Activated T-helper 2 cell treated with anti-CD3 and anti-CD28 coated beads, Interferon-gamma antibody, Interleukin-2, Interleukin-4, amounts not matched to agents 10 μg/mL and 5 μg/mL and 100 μg/mL, durations not matched to agents 14 hours and 24 hours and 36 hours (primary cell): ENCODE measurements at regions not wholly inside any gene's neighbourhood (a gene's known extent, or its start where the extent isn't known, plus 50 kb on each side); places are given as distances from the start of the nearest gene placed in this dataset.
"Not testable (repeated sequence)": the region's sequence is repeated elsewhere in the genome, so short reads cannot be mapped to it uniquely, and the experiment has no call there.

ENCODE experiments used
- DNase-seq: peaks from one replicate; pipeline ENCODE4 v3.0.0; 2021; ENCODE audit warnings: low spot score
- H3K27ac Mint-ChIP-seq: one replicate; pipeline ENCODE4 v1.8.0; 2021; ENCODE audit warnings: mixed read lengths
- H3K27me3 Mint-ChIP-seq: one replicate; pipeline ENCODE4 v1.8.0; 2021; ENCODE audit warnings: low read depth, mixed read lengths
- H3K36me3 Mint-ChIP-seq: one replicate; pipeline ENCODE4 v1.8.0; 2021; ENCODE audit warnings: low read depth, mixed read lengths
- H3K4me1 Mint-ChIP-seq: one replicate; pipeline ENCODE4 v1.8.0; 2021; ENCODE audit warnings: low read depth, mixed read lengths
- H3K4me3 Mint-ChIP-seq: one replicate; pipeline ENCODE4 v1.8.0; 2021; ENCODE audit warnings: low read depth, mild to moderate bottlenecking, moderate library complexity, mixed read lengths
- H3K9me3 Mint-ChIP-seq: one replicate; pipeline ENCODE4 v1.8.0; 2021; ENCODE audit warnings: mixed read lengths
- intact Hi-C: fragments of 100-400 bp; cut with micrococcal nuclease; formaldehyde crosslinking; loops from one replicate; pipeline ENCODE4 v1.15.1; 2023

GRCh38 chr11:129712486-129713240 lies 103.0 kb upstream of the TMEM45B start:
- intact Hi-C loops, H3K9me3 Mint-ChIP-seq, H3K27me3 Mint-ChIP-seq, H3K36me3 Mint-ChIP-seq, H3K27ac Mint-ChIP-seq, DNase-seq, H3K4me3 Mint-ChIP-seq, H3K4me1 Mint-ChIP-seq: not testable (repeated sequence)

- Mint-ChIP-seq H3K27me3 (peaks cover 4% of the 10 kb centered on the region), H3K4me3 (no peak overlapping the region), H3K9me3 (no peaks in the 10 kb centered on the region), H3K36me3 (no peaks in the 10 kb centered on the region), H3K27ac (no peak overlapping the region), H3K4me1 (peaks cover 3% of the 10 kb centered on the region)
- intact Hi-C loops: no loop called here
- no peak for DNase-seq
Measured at GRCh38 chr11:129719037-129719436, 96.6 kb upstream of the TMEM45B start.

- no peak overlapping the region for H3K4me3 Mint-ChIP-seq
- H3K9me3 Mint-ChIP-seq: no peaks in the 10 kb centered on the region
- peaks cover 3% of the 10 kb centered on the region for H3K4me1 Mint-ChIP-seq
- H3K27ac Mint-ChIP-seq: no peak overlapping the region
- H3K27me3 Mint-ChIP-seq: peaks cover 3% of the 10 kb centered on the region
- no peak for DNase-seq
- H3K36me3 Mint-ChIP-seq: no peaks in the 10 kb centered on the region
- intact Hi-C loops: no loop called here
Measured at GRCh38 chr11:129720156-129720555, 95.5 kb upstream of the TMEM45B start.

- H3K27ac Mint-ChIP-seq: no peak overlapping the region
- H3K4me1 Mint-ChIP-seq: peaks cover 3% of the 10 kb centered on the region
- no peak for DNase-seq
- no peaks in the 10 kb centered on the region for H3K9me3 Mint-ChIP-seq
- no peaks in the 10 kb centered on the region for H3K27me3 Mint-ChIP-seq
- no peaks in the 10 kb centered on the region for H3K36me3 Mint-ChIP-seq
- no peak overlapping the region for H3K4me3 Mint-ChIP-seq
- intact Hi-C loops: no loop called here
Measured at GRCh38 chr11:129720994-129721393, 94.7 kb upstream of the TMEM45B start.

GRCh38 chr11:129721685-129722084 lies 94.0 kb upstream of the TMEM45B start:
- no peaks in the 10 kb centered on the region for H3K36me3 Mint-ChIP-seq
- no peak overlapping the region for H3K27ac Mint-ChIP-seq
- intact Hi-C loops: no loop called here
- H3K4me3 Mint-ChIP-seq: no peak overlapping the region
- no peaks in the 10 kb centered on the region for H3K27me3 Mint-ChIP-seq
- no peak for DNase-seq
- H3K9me3 Mint-ChIP-seq: no peaks in the 10 kb centered on the region
- H3K4me1 Mint-ChIP-seq: peaks cover 3% of the 10 kb centered on the region

- no peak for DNase-seq
- H3K4me3 Mint-ChIP-seq: no peak overlapping the region
- no peaks in the 10 kb centered on the region for H3K9me3 Mint-ChIP-seq
- H3K4me1 Mint-ChIP-seq: peaks cover 3% of the 10 kb centered on the region
- H3K36me3 Mint-ChIP-seq: no peaks in the 10 kb centered on the region
- no peaks in the 10 kb centered on the region for H3K27me3 Mint-ChIP-seq
- intact Hi-C loops: no loop called here
- no peak overlapping the region for H3K27ac Mint-ChIP-seq
Measured at GRCh38 chr11:129722529-129722928, 93.1 kb upstream of the TMEM45B start.

GRCh38 chr11:129723146-129723760 lies 92.4 kb upstream of the TMEM45B start:
- no peak for DNase-seq
- H3K4me1 Mint-ChIP-seq: peaks cover 3% of the 10 kb centered on the region
- no peaks in the 10 kb centered on the region for H3K36me3 Mint-ChIP-seq
- no peaks in the 10 kb centered on the region for H3K9me3 Mint-ChIP-seq
- no peak overlapping the region for H3K4me3 Mint-ChIP-seq
- H3K27ac Mint-ChIP-seq: no peak overlapping the region
- no peaks in the 10 kb centered on the region for H3K27me3 Mint-ChIP-seq
- intact Hi-C loops: no loop called here

GRCh38 chr11:129723761-129724162 lies 91.9 kb upstream of the TMEM45B start:
- Mint-ChIP-seq H3K9me3 (no peaks in the 10 kb centered on the region), H3K36me3 (no peaks in the 10 kb centered on the region), H3K4me1 (peaks cover 3% of the 10 kb centered on the region), H3K4me3 (no peak overlapping the region), H3K27me3 (no peaks in the 10 kb centered on the region), H3K27ac (no peak overlapping the region)
- intact Hi-C loops: no loop called here
- no peak for DNase-seq

- Mint-ChIP-seq H3K4me3 (no peak overlapping the region), H3K27me3 (no peaks in the 10 kb centered on the region), H3K27ac (no peak overlapping the region), H3K36me3 (no peaks in the 10 kb centered on the region), H3K9me3 (no peaks in the 10 kb centered on the region), H3K4me1 (peaks cover 3% of the 10 kb centered on the region)
- no peak for DNase-seq
- intact Hi-C loops: no loop called here
Measured at GRCh38 chr11:129724866-129725265, 90.8 kb upstream of the TMEM45B start.

- intact Hi-C loops: no loop called here
- no peak for DNase-seq
Measured at GRCh38 chr11:129726179-129726578, 89.5 kb upstream of the TMEM45B start.

GRCh38 chr11:129728581-129728980 lies 87.1 kb upstream of the TMEM45B start:
- intact Hi-C loops: no loop called here
- H3K4me3 Mint-ChIP-seq: no peak overlapping the region
- H3K9me3 Mint-ChIP-seq: no peaks in the 10 kb centered on the region
- no peaks in the 10 kb centered on the region for H3K36me3 Mint-ChIP-seq
- H3K27ac Mint-ChIP-seq: no peak overlapping the region
- DNase-seq: no peak
- H3K4me1 Mint-ChIP-seq: no peaks in the 10 kb centered on the region
- H3K27me3 Mint-ChIP-seq: no peaks in the 10 kb centered on the region

More at GRCh38 chr11:129726179-129726578, 89.5 kb upstream of the TMEM45B start:
- Mint-ChIP-seq H3K36me3 (no peaks in the 10 kb centered on the region), H3K27me3 (no peaks in the 10 kb centered on the region), H3K27ac (no peak overlapping the region), H3K4me1 (peaks cover 3% of the 10 kb centered on the region), H3K4me3 (no peak overlapping the region), H3K9me3 (no peaks in the 10 kb centered on the region)

GRCh38 chr11:129729216-129729615 lies 86.4 kb upstream of the TMEM45B start:
- H3K27ac Mint-ChIP-seq: no peak overlapping the region
- no peak overlapping the region for H3K4me3 Mint-ChIP-seq
- H3K27me3 Mint-ChIP-seq: no peaks in the 10 kb centered on the region
- H3K4me1 Mint-ChIP-seq: no peaks in the 10 kb centered on the region
- H3K9me3 Mint-ChIP-seq: no peaks in the 10 kb centered on the region
- intact Hi-C loops: no loop called here
- no peaks in the 10 kb centered on the region for H3K36me3 Mint-ChIP-seq
- DNase-seq: no peak

- DNase-seq: no peak
- Mint-ChIP-seq H3K4me3 (no peak overlapping the region), H3K9me3 (no peaks in the 10 kb centered on the region), H3K36me3 (no peaks in the 10 kb centered on the region), H3K27me3 (no peaks in the 10 kb centered on the region), H3K4me1 (no peaks in the 10 kb centered on the region), H3K27ac (no peak overlapping the region)
- intact Hi-C loops: no loop called here
Measured at GRCh38 chr11:129729823-129730222, 85.8 kb upstream of the TMEM45B start.
